Loucy (cell line): ENCODE measurements at regions not wholly inside any gene's neighbourhood (a gene's known extent, or its start where the extent isn't known, plus 50 kb on each side); places are given as distances from the start of the nearest gene placed in this dataset.

ENCODE experiments used
- H2AFZ ChIP-seq: fragments of 200-600 bp; sonication (generic); 2 replicates; pipeline ENCODE4 v1.6.0; 2016; ENCODE audit warnings: antibody characterized with exemption, mild to moderate bottlenecking, low read length, moderate library complexity
- H3F3A ChIP-seq: fragments of 200-600 bp; 2 replicates; pipeline ENCODE4 v1.6.0; 2016; ENCODE audit warnings: antibody characterized with exemption, low read depth, mild to moderate bottlenecking
- H3K27me3 ChIP-seq: fragments of 200-600 bp; sonication (generic); 2 replicates; pipeline ENCODE4 v1.6.1; 2014; ENCODE audit warnings: low read length, mild to moderate bottlenecking; ENCODE audit not compliant: insufficient read depth, poor library complexity, severe bottlenecking
- H3K36me3 ChIP-seq: fragments of 200-600 bp; sonication (generic); 2 replicates; pipeline ENCODE4 v1.6.1; 2016; ENCODE audit warnings: low read length; ENCODE audit not compliant: insufficient read depth
- H3K4me1 ChIP-seq: fragments of 200-600 bp; sonication (generic); 2 replicates; pipeline ENCODE4 v1.5.1; 2014; ENCODE audit warnings: low read length, mild to moderate bottlenecking; ENCODE audit not compliant: insufficient read depth, poor library complexity, severe bottlenecking
- H3K4me2 ChIP-seq: fragments of 200-600 bp; sonication (generic); 2 replicates; pipeline ENCODE4 v1.6.0; 2014; ENCODE audit warnings: antibody characterized with exemption, low read length, low read depth, mild to moderate bottlenecking; ENCODE audit not compliant: poor library complexity, severe bottlenecking
- H3K4me3 ChIP-seq: fragments of 200-600 bp; sonication (generic); 2 replicates; pipeline ENCODE4 v1.5.1; 2014; ENCODE audit warnings: low read length, mild to moderate bottlenecking, mixed read lengths; ENCODE audit not compliant: poor library complexity, severe bottlenecking
- H3K79me2 ChIP-seq: fragments of 200-600 bp; sonication (generic); 2 replicates; pipeline ENCODE4 v1.6.1; 2014; ENCODE audit warnings: low read length; ENCODE audit not compliant: insufficient read depth
- H3K9ac ChIP-seq: fragments of 200-600 bp; sonication (generic); 2 replicates; pipeline ENCODE4 v1.6.0; 2014; ENCODE audit warnings: mild to moderate bottlenecking, low read depth, low read length, moderate library complexity; ENCODE audit not compliant: poor library complexity, severe bottlenecking
- H3K9me2 ChIP-seq: fragments of 200-600 bp; sonication (generic); replicated peaks from 2 replicates; pipeline ENCODE4 v1.6.1; 2016; ENCODE audit warnings: low read depth, low read length, mixed read lengths
- H3K9me3 ChIP-seq: fragments of 200-600 bp; sonication (generic); 2 replicates; pipeline ENCODE4 v1.6.1; 2014; ENCODE audit warnings: mild to moderate bottlenecking, antibody characterized with exemption, low read length, low read depth; ENCODE audit not compliant: insufficient read depth
- H4K20me1 ChIP-seq: fragments of 200-600 bp; sonication (generic); 2 replicates; pipeline ENCODE4 v1.6.0; 2014; ENCODE audit warnings: antibody characterized with exemption, low read length, mild to moderate bottlenecking; ENCODE audit not compliant: insufficient read depth, poor library complexity, severe bottlenecking
- EZH2phosphoT487 ChIP-seq: fragments of 200-600 bp; IDR thresholded peaks from 2 replicates; pipeline ENCODE4 v1.6.1; 2018; ENCODE audit warnings: antibody characterized with exemption, mild to moderate bottlenecking, moderate library complexity, borderline replicate concordance
- TF ChIP-seq, protein P1 (sequence below): fragments of 200-600 bp; sonication (generic); conservative IDR thresholded peaks from 2 replicates; pipeline ENCODE4 v1.5.1; 2014; ENCODE audit warnings: mild to moderate bottlenecking, antibody characterized with exemption, low read length

DNA sequence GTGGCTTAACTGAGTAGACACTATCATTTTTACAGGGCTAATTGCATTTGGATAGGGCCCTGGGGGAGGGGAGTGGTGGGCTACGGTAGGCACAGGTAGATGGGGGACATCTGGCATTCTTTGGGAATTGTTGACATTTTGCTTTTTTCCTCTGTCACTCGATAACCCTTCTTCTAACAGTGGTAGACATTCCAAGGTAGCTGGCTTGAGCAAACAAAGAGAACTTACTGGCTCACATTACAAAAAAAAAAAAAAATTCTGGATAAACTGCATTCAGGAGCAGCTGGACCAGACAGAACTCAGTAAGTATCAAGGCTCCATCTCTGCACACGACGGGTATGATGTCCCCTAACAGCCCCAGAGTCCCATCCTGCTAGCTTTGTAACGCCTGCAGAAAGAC is 585.2 kb downstream of the ZNF608 start:
- Histone ChIP-seq H3K27me3 (no peaks in the 10 kb centered on the region), H3K36me3 (no peaks in the 10 kb centered on the region), H3K4me1 (peaks cover 40% of the 10 kb centered on the region), H3K9me2 (no peaks in the 10 kb centered on the region), H3K4me2 (no peak overlapping the region), H4K20me1 (no peaks in the 10 kb centered on the region), H3F3A (peaks cover 4% of the 10 kb centered on the region), H3K4me3 (no peak overlapping the region), H2AFZ (no peak overlapping the region), H3K9ac (no peak overlapping the region), H3K79me2 (no peaks in the 10 kb centered on the region), H3K9me3 (no peaks in the 10 kb centered on the region)
- TF ChIP-seq EZH2phosphoT487, result no peak
- TF ChIP-seq, protein P1, sequence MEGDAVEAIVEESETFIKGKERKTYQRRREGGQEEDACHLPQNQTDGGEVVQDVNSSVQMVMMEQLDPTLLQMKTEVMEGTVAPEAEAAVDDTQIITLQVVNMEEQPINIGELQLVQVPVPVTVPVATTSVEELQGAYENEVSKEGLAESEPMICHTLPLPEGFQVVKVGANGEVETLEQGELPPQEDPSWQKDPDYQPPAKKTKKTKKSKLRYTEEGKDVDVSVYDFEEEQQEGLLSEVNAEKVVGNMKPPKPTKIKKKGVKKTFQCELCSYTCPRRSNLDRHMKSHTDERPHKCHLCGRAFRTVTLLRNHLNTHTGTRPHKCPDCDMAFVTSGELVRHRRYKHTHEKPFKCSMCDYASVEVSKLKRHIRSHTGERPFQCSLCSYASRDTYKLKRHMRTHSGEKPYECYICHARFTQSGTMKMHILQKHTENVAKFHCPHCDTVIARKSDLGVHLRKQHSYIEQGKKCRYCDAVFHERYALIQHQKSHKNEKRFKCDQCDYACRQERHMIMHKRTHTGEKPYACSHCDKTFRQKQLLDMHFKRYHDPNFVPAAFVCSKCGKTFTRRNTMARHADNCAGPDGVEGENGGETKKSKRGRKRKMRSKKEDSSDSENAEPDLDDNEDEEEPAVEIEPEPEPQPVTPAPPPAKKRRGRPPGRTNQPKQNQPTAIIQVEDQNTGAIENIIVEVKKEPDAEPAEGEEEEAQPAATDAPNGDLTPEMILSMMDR, result no peak

DNA sequence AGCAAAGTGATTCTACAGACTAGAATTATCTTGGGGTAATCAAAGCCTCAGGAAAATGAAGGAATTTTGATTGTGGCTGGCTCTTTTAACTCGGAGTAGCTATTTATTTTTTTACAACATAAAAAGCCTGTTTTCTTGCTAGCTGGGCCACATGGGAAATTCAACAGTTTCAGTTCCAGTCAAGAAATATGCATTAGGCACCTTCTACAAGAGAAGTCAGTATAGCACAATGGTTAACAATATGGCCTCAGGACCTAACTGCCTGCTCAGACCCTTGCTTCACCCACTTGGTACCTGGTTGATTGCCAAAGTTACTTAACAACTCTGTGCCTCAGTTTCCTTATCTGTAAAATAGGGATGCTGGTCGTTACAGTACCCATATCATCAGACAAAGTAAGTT is 586.2 kb downstream of the ZNF608 start:
- Histone ChIP-seq H3K9ac (no peak overlapping the region), H3K27me3 (no peaks in the 10 kb centered on the region), H3K79me2 (no peaks in the 10 kb centered on the region), H3K4me3 (no peak overlapping the region), H3K4me2 (no peak overlapping the region), H3K9me3 (peaks cover under 1% of the 10 kb centered on the region; the same call in 1 of the 2 replicates), H2AFZ (no peak overlapping the region), H3K4me1 (peaks cover 40% of the 10 kb centered on the region), H4K20me1 (no peaks in the 10 kb centered on the region), H3K9me2 (no peaks in the 10 kb centered on the region), H3F3A (peaks cover 4% of the 10 kb centered on the region), H3K36me3 (no peaks in the 10 kb centered on the region)
- TF ChIP-seq, protein P1, result no peak
- TF ChIP-seq EZH2phosphoT487, result no peak

- H3K36me3 ChIP-seq, result no peaks in the 10 kb centered on the region
- peaks cover under 1% of the 10 kb centered on the region; the same call in 1 of the 2 replicates for H3F3A ChIP-seq
- H2AFZ ChIP-seq, result no peak overlapping the region
- H3K4me3 ChIP-seq, result no peak overlapping the region
- H3K9me2 ChIP-seq, result no peaks in the 10 kb centered on the region
- no peaks in the 10 kb centered on the region for H3K27me3 ChIP-seq
- H3K9ac ChIP-seq, result no peak overlapping the region
- H3K79me2 ChIP-seq, result no peaks in the 10 kb centered on the region
- no peaks in the 10 kb centered on the region for H4K20me1 ChIP-seq
- H3K9me3 ChIP-seq, result peaks cover 5% of the 10 kb centered on the region; the same call in 1 of the 2 replicates
- TF ChIP-seq EZH2phosphoT487, result no peak
- TF ChIP-seq, protein P1, result no peak
- H3K4me1 ChIP-seq, result peaks cover 19% of the 10 kb centered on the region
- no peak overlapping the region for H3K4me2 ChIP-seq
Measured at GRCh38 chr5:124157320-124157719, 589.1 kb downstream of the ZNF608 start.
